ENCODE measurements at regions not wholly inside any gene's neighbourhood (a gene's known extent, or its start where the extent isn't known, plus 50 kb on each side); places are given as distances from the start of the nearest gene placed in this dataset.

GRCh38 chr2:182540252-182540651 is 113.4 kb upstream of the PDE1A start:
- DNase-seq (ENCODE audit: extremely low read depth in 1 of 4, low spot score in 3 of 4) = no peak
- H3K27ac ChIP-seq (ENCODE audit: extremely low read depth, low read depth, low read length) = no peak overlapping the region
- no peak overlapping the region for H3K4me3 ChIP-seq
- no peak overlapping the region for H2AFZ ChIP-seq (ENCODE audit: low read depth, low read length)
- H3K4me1 ChIP-seq (replicated peaks in 1 of 2; ENCODE audit: control insufficient read depth in 2 of 2, insufficient read depth in 2 of 2, low read length in 2 of 2) = no peaks in the 10 kb centered on the region
- H3K9ac ChIP-seq (ENCODE audit: insufficient read depth in 1 of 2, low read depth in 2 of 2, low read length in 2 of 2) = no peak overlapping the region
- no peak for TF ChIP-seq TBP (optimal IDR thresholded peaks at IDR 0.05; ENCODE audit: low read depth, low read length)
- TF ChIP-seq ZKSCAN8 (CRISPR knock-in tag; IDR thresholded peaks at IDR 0.05) = no peak
- no peak for TF ChIP-seq FOXA1 (IDR thresholded peaks at IDR 0.05; ENCODE audit: borderline replicate concordance)
- TF ChIP-seq CBX8 (IDR thresholded peaks at IDR 0.05; ENCODE audit: borderline replicate concordance, extremely low read depth, low read depth, low read length, poor library complexity, severe bottlenecking) = no peak
- no peak for TF ChIP-seq RBM25 (IDR thresholded peaks at IDR 0.05; ENCODE audit: low read depth, low read length, severe bottlenecking)
- no peak for TF ChIP-seq ZNF3 (CRISPR knock-in tag; IDR thresholded peaks at IDR 0.05)
- no peak for TF ChIP-seq SREBF2 (CRISPR knock-in tag; IDR thresholded peaks at IDR 0.05)
- TF ChIP-seq THRAP3 (IDR thresholded peaks at IDR 0.05; ENCODE audit: borderline replicate concordance) = no peak
- no peak for TF ChIP-seq TCFL5 (CRISPR knock-in tag; conservative IDR thresholded peaks at IDR 0.05)
- TF ChIP-seq ZSCAN32 (CRISPR knock-in tag; IDR thresholded peaks at IDR 0.05) = no peak
- no peak for TF ChIP-seq CREBBP (IDR thresholded peaks at IDR 0.05; ENCODE audit: low read depth, low read length)
- TF ChIP-seq E2F4 (CRISPR knock-in tag; IDR thresholded peaks at IDR 0.05; ENCODE audit: low read depth) = no peak
- TF ChIP-seq SMARCB1 (IDR thresholded peaks at IDR 0.05; ENCODE audit: insufficient read length, low read depth) = no peak
- no peaks in the 10 kb centered on the region for H3K79me2 ChIP-seq (ENCODE audit: control insufficient read depth, insufficient read depth, low read length)
- no peak overlapping the region for H3K4me2 ChIP-seq (ENCODE audit: insufficient read depth, low read length)
- H3K36me3 ChIP-seq (ENCODE audit: control insufficient read depth, insufficient read depth, low read length) = no peaks in the 10 kb centered on the region
- ATAC-seq = no peak
- POLR2A ChIA-PET = interaction anchor here (0.6 to 1.0 kb wide), 2 partner anchors 9 to 23 kb away, joined by 3 read pairs; no protein-coding TSS in a partner anchor
- H3K9me1 ChIP-seq (ENCODE audit: control insufficient read depth, insufficient read depth, low read length) = no peaks in the 10 kb centered on the region
- intact Hi-C loops (cut with micrococcal nuclease) (no loop called here), in situ Hi-C loops (cut with MboI) (no loop called here)
- BruUV-seq (replicated peaks) = no TSS peak
- no peak for FAIRE-seq
- CTCF ChIA-PET (ENCODE audit: low intra/inter-chr PET ratio) = no interaction called here
- H3K9me3 ChIP-seq (replicated peaks; ENCODE audit: control insufficient read depth, insufficient read depth, low read depth, low read length) = no peaks in the 10 kb centered on the region
- WGBS (ENCODE audit: insufficient coverage, low coverage, missing lambda C conversion rate) = 0% methylated on average over 1 of the region's 1 CpG
- H4K20me1 ChIP-seq (replicated peaks; ENCODE audit: control insufficient read depth, insufficient read depth, low read length) = no peaks in the 10 kb centered on the region
- no peaks in the 10 kb centered on the region for H3K27me3 ChIP-seq (ENCODE audit: control insufficient read depth in 2 of 2, insufficient read depth in 2 of 2, low read length in 2 of 2)

Data from K562 (cell line).